GM18520 (cell line): ENCODE measurements at regions not wholly inside any gene's neighbourhood (a gene's known extent, or its start where the extent isn't known, plus 50 kb on each side); places are given as distances from the start of the nearest gene placed in this dataset.
A peak's percentile ranks its signal among the peaks of the same experiment; 100 is the strongest.

ENCODE experiments used
- ATAC-seq: cut with Tn5 transposase; IDR thresholded peaks from one replicate; pipeline ENCODE4 v1.9.1; 2021; ENCODE audit not compliant: unreplicated experiment

- no peak for ATAC-seq
Measured at GRCh38 chr13:84263354-84264069, 381.2 kb upstream of the SLITRK1 start.

- ATAC-seq, result no peak
Measured at GRCh38 chr13:84255226-84255797, 373.0 kb upstream of the SLITRK1 start.

- no peak for ATAC-seq
Measured at GRCh38 chr13:84249463-84249862, 367.2 kb upstream of the SLITRK1 start.

GRCh38 chr13:84243340-84243739 is 361.1 kb upstream of the SLITRK1 start:
- ATAC-seq, result no peak

- ATAC-seq, result no peak
Measured at GRCh38 chr13:84239032-84239431, 356.8 kb upstream of the SLITRK1 start.

GRCh38 chr13:84238381-84238780 is 356.1 kb upstream of the SLITRK1 start:
- no peak for ATAC-seq

GRCh38 chr13:84237143-84237542 is 354.9 kb upstream of the SLITRK1 start:
- no peak for ATAC-seq

- no peak for ATAC-seq
Measured at GRCh38 chr13:84234416-84234815, 352.1 kb upstream of the SLITRK1 start.

GRCh38 chr13:84230568-84230967 is 348.3 kb upstream of the SLITRK1 start:
- ATAC-seq, result no peak

GRCh38 chr13:84211048-84211447 is 328.8 kb upstream of the SLITRK1 start:
- ATAC-seq, result no peak

GRCh38 chr13:84208246-84208910 is 326.1 kb upstream of the SLITRK1 start:
- no peak for ATAC-seq

- ATAC-seq, result no peak
Measured at GRCh38 chr13:84207509-84207908, 325.2 kb upstream of the SLITRK1 start.

GRCh38 chr13:84200971-84201370 is 318.7 kb upstream of the SLITRK1 start:
- no peak for ATAC-seq

GRCh38 chr13:84192125-84192524 is 309.9 kb upstream of the SLITRK1 start:
- no peak for ATAC-seq

GRCh38 chr13:84191139-84191538 is 308.9 kb upstream of the SLITRK1 start:
- ATAC-seq, result no peak

GRCh38 chr13:84187626-84188025 is 305.4 kb upstream of the SLITRK1 start:
- ATAC-seq, result no peak

GRCh38 chr13:84139561-84140158 is 257.4 kb upstream of the SLITRK1 start:
- no peak for ATAC-seq

GRCh38 chr13:84137292-84137691 is 255.0 kb upstream of the SLITRK1 start:
- peak; percentile 99 for ATAC-seq

- ATAC-seq, result peak; percentile 32
Measured at GRCh38 chr13:84136582-84136981, 254.3 kb upstream of the SLITRK1 start.

GRCh38 chr13:84132491-84132890 is 250.2 kb upstream of the SLITRK1 start:
- no peak for ATAC-seq

- ATAC-seq, result no peak
Measured at GRCh38 chr13:84131249-84131648, 249.0 kb upstream of the SLITRK1 start.
